Skeletal muscle cell (primary cell): ENCODE measurements at regions not wholly inside any gene's neighbourhood (a gene's known extent, or its start where the extent isn't known, plus 50 kb on each side); places are given as distances from the start of the nearest gene placed in this dataset.

Experiments
- DNase-seq: peaks from one replicate; pipeline ENCODE4 v3.0.0-alpha.2; 2010; ENCODE audit warnings: low read depth
- H3K4me3 ChIP-seq: 2 replicates; pipeline ENCODE4 v1.5.1; 2011; ENCODE audit warnings: low read depth, mild to moderate bottlenecking, control low read depth, low read length, moderate library complexity

DNA sequence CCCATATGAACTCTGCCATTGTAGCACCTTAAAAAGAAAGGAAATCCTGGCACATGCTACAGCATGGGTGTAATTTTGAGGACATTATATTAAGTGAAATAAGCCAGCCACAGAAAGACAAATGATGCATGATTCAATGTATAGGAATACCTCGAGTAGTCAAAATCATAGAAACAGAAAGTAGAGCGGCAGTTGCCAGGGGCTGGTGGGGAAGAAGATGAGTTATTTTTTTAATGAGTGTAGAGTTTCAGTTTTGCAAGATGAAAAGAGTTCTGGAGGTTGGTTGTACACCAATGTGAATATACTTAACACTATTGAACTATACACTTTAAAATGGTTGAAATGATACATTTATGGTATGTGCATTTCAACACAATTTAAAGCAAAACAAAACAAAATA is 133.0 kb downstream of the ZDHHC21 start:
- no peak for DNase-seq
- no peak overlapping the region for H3K4me3 ChIP-seq

DNA sequence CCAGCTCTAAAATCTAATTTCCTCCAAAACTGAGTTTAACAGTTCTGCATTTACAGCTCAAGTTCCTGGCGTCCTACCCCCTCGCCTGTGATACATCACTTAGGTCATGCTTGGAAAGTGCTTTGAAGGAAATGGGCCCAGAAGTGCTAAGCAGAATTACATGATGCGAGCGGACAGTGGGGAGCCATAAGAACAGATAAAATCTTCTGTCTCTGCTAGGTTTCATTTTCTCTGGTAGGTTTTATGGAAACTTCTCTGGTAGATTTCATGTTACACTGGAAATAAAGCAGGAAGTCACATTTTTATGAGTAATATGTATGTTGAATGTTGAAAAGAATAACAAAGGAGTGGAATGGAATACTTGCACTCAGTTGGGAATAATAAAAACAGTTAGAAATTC is 138.3 kb downstream of the ZDHHC21 start:
- no peak overlapping the region for H3K4me3 ChIP-seq
- peak; percentile 8 for DNase-seq

DNA sequence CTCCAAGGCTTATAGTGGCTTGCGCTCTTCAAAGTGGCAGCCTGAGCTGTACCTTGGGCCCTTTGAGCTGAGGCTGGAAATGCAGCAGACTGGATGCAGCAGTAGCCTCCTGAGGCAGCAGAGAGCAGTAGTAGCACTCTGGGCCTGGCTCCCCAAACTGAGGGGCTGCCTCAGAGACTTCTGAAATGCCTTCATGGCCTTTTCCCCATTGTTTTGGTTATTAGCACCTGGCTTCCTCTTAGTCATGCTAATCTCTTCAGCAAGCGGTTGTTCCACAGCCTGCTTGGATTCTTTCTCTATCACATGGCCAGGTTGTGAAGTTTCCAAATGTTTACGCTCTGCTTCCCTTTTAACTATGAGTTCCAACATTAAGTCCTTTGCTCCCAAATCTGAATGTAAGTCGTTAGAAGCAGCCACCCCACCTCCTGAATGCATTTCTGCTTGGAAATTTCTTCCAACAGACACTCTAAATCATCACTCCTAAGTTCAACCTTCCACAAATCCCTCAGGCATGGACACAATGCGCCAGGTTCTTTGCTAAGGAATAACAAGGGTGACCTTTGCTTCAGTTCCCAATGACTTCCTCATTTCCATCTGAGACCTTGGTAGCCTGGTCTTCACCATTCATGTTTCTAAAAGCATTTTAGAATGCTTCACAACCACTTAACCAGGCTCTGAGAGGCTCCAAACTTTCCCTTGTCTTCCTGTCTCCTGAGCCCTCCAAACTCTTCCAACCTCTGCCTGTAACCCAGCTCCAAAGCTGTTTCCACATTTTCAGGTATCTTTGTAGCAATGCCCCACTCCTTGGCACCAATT is 145.8 kb downstream of the ZDHHC21 start:
- no peak for DNase-seq
- no peak overlapping the region for H3K4me3 ChIP-seq

DNA sequence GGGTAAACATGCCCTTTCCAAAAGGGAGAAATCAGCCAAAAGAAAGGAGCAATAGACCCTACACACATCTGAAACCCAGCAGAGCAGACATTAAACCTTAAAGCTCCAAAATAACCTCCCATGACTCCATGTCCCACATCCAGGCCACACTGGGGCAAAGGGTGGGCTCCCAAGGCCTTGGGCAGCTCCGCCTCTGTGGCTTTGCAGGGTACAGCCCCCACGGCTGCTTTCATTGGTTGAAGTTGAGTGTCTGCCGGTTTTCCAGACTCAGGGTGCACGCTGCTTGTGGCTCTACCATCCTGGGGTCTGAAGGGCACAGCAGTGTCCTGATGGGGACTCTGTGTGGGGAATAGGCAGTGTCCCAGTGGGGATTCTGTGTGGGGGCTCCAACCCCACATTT is 146.5 kb downstream of the ZDHHC21 start:
- no peak for DNase-seq

DNA sequence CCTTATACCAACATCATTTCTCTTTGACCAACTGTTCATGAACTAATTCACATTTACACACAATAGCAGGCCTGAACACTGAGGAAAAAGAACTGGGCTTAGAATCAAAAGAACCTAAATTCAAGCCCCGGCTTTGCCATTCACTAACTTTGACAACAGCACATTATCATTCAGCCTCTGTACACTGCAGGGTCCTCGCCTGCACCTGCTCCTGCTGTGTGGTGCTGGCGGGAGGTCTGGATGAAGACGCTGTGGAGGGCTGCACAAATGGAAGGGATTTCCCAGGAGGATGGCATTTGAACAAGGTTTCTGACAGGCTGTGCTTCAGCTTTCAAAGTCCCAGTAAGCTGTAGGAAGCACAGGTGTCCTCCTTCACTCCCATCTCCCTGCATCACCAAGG is 151.2 kb downstream of the ZDHHC21 start:
- no peak for DNase-seq
- H3K4me3 ChIP-seq, result no peak overlapping the region

More for the DNA sequence above, 146.5 kb downstream of the ZDHHC21 start:
- no peak overlapping the region for H3K4me3 ChIP-seq

DNA sequence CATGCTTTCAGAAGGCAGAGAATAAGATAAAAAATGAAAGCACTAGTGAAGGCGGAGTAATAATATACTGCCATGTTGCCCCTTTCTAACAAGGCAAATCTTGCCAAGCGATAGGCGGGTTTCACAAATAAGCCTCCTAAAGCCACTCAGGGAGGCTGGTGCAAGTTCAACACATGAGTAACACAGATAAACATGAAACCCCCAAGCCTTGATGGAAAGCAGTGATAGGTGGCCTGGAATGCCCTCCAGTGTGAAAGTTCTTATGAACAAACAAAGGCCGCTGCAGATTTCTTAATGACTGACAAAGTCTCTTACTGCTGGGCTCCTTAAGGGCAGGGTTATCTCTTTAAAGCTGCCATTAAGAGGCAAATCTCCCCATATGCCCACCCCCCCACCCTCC is 154.7 kb downstream of the ZDHHC21 start:
- no peak for DNase-seq
- H3K4me3 ChIP-seq, result no peak overlapping the region

DNA sequence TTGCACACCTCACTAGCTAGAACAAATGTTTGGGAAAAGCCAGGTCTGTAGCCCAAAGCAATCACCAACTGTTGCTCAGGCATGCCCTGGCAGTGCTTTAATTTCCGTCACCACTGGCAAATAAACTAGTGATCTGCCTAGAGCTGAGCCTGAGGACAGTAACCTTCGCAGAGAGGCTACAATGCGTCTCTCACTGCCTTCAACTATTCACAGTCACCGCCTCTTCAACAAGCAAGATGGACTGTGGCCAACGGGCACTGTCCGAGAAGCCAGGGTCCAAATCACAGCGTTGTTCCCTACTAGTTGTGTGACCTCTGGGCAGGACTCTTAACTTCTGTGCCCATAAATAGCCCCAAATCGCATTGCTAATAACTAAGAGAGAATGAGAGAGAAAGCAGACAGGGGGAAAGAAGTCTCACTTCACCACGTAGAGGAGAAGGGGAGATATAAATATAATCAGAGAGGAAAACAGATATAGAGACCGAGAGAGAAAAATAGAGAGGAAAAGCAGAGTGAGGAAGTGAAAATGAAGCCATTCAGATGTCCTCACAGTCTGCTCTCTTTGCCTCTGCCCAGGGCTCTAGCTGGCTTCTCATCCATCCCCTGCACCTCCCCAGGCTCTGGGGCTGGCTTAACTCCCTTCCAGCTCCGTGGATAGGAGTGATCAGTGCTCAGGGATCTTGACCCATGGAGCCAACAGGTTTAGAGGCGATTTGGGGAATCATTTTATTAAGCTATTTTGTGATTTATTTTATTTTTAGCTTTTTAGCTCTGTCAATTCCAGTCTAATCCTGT is 157.9 kb downstream of the ZDHHC21 start:
- DNase-seq, result no peak
- no peak overlapping the region for H3K4me3 ChIP-seq

DNA sequence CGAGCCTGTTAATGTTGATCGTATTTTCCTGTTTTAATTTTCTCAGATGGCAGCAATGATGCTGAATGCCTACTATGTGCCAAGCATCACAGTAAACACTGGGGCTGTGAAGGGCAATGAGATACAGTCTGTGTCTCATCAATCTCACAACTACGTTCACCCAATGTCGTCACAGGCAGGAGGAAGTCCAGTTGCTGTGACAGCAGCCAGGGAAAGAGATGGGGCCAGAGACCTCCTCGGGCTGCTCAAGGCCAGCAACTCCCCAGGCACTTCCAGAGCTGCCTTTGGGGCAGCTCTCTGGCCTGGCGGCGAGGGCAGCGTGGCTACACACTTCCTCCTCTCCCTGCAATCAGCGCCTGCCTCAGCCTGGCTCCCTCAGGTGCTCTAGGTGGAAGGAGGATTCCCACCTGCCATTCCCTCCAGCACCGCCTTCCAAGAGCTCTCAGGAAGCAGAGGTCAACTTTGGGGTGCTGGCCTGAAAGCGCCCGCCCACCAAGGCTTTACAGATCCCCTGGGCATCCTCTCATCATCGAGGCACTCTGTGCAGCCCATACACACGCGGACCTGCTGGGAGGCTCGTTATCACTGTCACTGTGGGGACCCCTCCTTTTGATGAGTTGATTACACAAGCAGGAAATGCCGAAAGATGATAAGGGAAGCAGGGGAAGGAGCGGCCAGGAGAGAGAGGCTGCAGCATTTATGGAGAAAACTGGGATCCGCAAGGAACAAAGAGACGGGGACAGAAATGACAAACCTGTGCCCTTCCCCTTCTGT is 159.2 kb downstream of the ZDHHC21 start:
- DNase-seq, result no peak
- H3K4me3 ChIP-seq, result no peak overlapping the region

DNA sequence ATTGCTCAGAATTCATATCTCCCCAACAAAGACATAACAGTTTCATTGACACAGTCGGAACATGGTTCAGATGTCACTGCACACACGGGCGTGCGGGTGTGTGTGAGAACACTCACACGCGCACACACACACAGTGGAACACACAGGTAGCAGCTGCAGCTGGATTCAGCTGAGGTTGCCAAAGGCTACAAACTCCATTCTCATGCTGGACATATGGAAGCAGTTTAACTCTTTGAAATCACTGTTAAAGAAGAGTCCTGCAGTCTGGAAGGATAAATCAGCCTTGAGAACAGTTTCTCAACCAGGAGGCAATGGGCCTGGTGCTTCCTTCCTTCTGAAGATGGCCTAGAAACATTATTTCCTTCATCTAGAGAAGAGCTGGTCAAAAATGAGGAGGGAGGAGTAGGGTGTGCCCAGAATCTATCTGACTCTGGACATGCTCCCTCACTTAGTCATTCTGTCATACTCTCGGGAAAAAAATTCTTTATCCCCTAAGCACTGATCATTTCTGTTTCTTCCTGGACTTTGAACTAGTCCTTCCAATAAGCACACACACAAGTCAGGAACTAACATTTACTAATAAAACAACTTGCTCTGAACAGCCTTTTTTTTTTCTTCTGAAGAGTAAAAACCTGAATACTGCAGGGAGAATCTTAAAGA is 160.6 kb downstream of the ZDHHC21 start:
- no peak for DNase-seq
- H3K4me3 ChIP-seq, result no peak overlapping the region

DNA sequence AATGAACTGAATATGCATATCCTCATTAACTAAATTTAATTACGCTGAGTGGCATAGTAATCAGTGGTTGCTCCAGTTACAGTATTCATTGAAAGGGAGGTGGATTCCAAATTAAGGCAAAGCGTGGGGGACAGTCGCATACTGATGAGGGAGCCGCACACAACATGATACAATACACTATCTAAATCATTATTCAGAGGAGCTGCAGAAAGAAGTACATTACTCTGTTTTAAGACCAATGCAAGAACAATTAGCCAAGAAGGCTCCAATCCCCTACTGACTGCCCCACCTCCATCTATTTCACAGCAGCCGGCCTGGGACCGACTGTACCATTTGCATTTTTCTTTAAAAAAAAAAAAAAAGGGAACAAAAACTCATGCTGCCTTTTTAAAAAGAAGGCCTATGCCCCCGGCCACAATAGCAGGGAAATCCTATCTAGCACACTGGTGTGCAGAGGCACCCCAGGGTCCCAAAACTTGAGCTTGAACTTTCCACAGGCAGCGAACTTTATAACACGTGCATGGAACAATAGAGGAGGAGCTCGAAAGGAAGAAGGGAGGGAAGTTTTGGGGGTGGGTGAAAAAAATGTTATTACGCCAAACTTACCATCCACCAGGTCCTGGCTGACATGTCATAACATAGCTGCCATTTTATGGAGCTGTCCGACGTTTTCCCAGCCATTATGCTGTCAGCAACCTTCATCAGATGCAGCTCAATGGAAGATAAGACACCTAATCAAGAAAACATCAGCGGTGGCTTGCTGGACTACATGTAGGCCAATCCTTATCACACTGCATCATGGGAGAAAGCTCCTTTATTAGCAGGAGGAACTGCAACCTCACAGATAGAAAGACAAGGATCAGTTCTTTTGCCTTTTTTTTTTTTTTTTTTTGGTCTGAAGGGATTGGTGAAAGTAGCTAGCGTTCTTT is 161.6 kb downstream of the ZDHHC21 start:
- H3K4me3 ChIP-seq, result no peak overlapping the region
- DNase-seq, result no peak

DNA sequence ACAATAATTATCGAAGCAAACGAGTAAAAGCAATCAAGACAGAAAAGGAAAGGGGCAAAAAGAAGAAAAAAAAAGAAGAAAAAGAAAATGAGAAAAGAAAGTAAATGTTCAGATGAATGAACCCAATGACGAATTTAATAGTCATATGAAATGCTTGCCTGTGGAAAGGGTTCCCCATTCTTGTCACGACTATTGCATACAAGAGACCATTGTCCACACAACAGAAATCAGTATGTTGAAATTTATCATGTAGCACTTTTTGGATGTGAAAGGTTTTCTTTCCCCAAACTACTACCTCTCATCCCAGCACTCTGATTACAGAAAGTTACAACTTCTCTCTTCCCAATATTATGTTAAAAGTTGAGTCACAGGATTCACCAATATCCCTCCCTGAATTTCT is 162.4 kb downstream of the ZDHHC21 start:
- H3K4me3 ChIP-seq, result no peak overlapping the region
- no peak for DNase-seq

DNA sequence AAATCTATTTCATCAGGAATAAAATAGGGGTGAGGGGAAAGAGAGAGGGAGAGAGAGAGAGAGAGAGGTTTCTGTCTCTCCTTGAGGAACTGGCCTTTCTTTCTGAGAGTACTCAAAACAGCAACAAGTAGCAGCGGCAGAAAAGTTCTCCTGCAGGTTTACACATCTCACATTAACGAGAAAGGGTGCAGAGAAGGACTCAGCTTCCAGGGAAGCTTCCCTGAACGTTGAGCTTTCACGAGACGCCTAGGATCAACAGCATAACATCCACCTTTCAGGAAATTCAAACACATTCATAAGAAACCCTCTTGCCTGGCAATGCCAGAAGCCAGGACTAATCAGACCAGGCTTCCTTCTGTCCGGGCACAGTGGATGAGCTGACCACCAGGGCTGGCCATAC is 162.9 kb downstream of the ZDHHC21 start:
- H3K4me3 ChIP-seq, result no peak overlapping the region
- no peak for DNase-seq

DNA sequence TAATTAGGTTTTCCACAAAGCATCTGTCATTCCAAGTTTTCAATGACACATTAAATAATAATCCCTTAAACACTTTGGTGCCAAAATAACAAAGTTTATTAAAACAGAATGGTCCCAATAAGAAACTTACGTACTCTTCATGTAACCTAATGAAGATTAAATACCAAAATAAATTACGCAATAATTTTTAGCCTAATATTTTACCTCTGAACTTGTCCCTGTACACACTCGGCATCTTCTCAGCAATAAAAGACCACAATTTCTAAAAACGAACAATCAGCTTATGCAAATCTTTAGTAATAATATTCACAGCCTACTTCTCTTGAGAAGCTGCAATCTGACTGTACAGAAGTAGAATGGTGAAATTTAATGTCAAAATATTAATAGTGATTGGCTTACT is 163.6 kb downstream of the ZDHHC21 start:
- no peak for DNase-seq
- no peak overlapping the region for H3K4me3 ChIP-seq

DNA sequence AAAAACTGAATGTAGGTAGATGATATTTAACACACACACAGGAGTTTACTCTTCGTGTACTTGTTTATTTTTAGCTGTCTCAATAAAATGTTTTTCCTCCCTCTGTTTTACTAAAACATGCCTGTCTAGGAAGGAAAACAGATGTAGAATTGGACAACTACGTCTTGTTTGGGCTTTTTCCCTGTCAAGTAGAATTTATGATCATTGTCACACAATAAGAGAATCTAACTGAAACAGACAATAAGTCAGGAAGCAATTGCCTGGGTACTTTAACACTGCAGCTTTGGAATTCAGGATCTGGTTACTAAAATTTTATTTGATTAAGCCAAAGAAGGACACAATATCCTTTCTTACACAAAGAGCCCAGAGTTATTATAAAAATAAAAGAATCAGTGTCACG is 164.2 kb downstream of the ZDHHC21 start:
- no peak overlapping the region for H3K4me3 ChIP-seq
- no peak for DNase-seq

DNA sequence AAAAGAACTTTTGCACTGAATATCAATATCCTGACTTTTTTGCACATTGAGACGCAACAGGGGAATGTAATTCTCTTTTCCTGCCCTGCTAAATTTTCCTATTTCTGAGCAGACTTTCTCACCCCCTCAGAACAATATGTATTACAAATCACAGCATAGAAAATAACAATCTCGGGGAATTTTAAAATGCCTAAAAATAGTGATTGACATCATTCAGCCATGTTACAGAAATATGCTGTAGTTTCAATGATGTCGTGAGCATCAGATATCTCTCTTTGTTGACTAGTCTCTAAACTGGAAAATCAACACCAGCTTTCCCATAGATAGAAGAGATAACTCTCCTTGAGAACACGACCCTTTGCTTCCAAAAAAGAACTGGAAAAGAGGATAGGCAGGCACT is 166.7 kb downstream of the ZDHHC21 start:
- H3K4me3 ChIP-seq, result no peak overlapping the region
- no peak for DNase-seq

DNA sequence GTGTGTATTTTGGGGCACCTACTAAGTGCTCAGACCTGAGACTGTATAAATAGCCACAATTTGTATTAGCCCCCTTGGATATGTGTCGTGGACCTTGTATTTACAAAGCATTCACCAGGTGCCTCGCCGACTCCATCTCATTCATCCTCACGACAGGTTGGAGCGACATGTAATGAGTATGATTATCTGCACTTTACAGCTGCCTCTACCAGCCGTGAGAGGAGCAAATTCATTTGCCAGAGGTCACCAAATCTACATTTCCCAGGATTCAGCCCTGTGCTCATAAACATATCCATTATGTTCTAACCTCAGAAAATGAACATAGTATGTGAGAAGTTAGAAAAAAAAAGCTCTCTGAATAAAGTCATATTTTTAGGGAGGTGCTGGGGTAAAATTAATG is 167.4 kb downstream of the ZDHHC21 start:
- no peak overlapping the region for H3K4me3 ChIP-seq
- DNase-seq, result no peak

DNA sequence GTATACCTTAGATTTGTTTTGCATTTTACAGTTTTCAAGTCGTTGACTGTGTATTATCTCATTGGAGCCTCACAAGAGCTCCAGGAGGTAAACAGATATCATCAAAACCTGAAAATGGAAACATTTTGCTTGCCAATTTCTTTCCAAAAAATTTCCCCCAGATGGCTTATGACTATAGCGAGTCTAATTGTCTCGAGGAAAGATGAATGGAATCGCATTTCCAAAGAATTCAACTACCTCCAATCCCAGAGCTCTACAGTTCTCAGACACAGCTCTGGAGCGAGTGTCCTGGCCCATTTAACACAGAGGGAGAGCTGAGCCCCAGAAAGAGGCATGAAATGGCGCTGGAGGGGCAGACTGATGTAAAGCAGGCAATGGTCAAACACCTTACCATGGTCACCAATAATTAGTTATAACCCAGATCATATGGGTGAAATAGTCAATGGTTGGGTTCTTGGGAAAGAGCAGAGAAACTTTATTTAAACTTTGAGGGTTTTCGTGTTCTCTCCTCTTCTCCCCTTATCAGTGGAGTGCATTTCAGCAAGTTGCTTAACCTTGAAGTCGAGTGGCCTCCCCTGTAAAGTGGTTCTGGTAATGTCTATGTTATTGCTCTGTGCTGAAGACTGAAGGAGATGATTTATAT is 168.2 kb downstream of the ZDHHC21 start:
- no peak for DNase-seq

DNA sequence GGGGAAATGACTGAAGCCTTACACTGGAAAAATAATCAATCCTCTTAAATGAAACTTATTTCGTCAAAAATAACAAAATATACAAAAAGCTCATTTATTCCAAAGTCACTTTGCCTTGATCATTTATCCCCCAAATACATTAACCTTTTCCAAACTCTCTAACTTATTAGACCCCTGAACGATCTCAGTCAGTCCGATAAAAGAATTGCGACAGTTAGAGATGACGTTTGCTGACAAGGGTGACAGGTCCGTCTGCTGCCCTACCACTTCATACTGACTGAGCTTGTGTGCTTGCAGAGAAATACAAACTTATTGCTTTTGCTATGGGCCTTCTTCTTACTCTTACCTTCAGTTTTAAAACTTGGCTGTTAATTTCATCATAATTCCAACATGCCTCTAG is 169.7 kb downstream of the ZDHHC21 start:
- no peak overlapping the region for H3K4me3 ChIP-seq
- DNase-seq, result no peak

More for the DNA sequence above, 168.2 kb downstream of the ZDHHC21 start:
- H3K4me3 ChIP-seq, result no peak overlapping the region
